Right lobe of liver (tissue), 6 donors: ENCODE measurements at regions not wholly inside any gene's neighbourhood (a gene's known extent, or its start where the extent isn't known, plus 50 kb on each side); places are given as distances from the start of the nearest gene placed in this dataset.

Experiments
- ATAC-seq, 4 donors: fragments of 200-7000 bp; cut with Tn5 transposase; one replicate each; pipeline ENCODE4 v1.9.1; 2020; ENCODE audit warnings: mild to moderate bottlenecking in 4 of 4, moderate library complexity in 4 of 4
- DNase-seq, 3 donors: peaks; one replicate each; pipeline ENCODE4 v3.0.0-alpha.2; 2020
- H3K27ac ChIP-seq, 3 donors: fragments of 200-600 bp; one replicate each; pipeline ENCODE4 v1.8.0; 2022
- H3K27me3 ChIP-seq, 2 donors: fragments of 200-600 bp; one replicate each; pipeline ENCODE4 v1.8.0; 2022
- H3K36me3 ChIP-seq, 4 donors: fragments of 200-600 bp; sonication (generic) in 1 of 4; one replicate each; pipeline versions ENCODE4 v1.5.1 to v1.8.0; 2017 to 2022; ENCODE audit warnings: control low read depth in 1 of 4
- H3K4me1 ChIP-seq, 4 donors: fragments of 200-600 bp; sonication (generic) in 1 of 4; one replicate each; pipeline versions ENCODE4 v1.5.1 to v1.8.0; 2017 to 2022; ENCODE audit warnings: control low read depth in 1 of 4
- H3K4me3 ChIP-seq, 3 donors: fragments of 200-600 bp; one replicate each; pipeline ENCODE4 v1.8.0; 2022
- H3K9me3 ChIP-seq, 4 donors: fragments of 200-600 bp; sonication (generic) in 1 of 4; one replicate each; pipeline versions ENCODE4 v1.5.1 to v1.8.0; 2017 to 2022; ENCODE audit warnings: control low read depth in 1 of 4
- CTCF ChIP-seq, 4 donors: fragments of 200-600 bp in 3 of 4; fragments of 450-650 bp in 1 of 4; IDR thresholded peaks; one replicate each; pipeline versions ENCODE4 v1.5.1 to v1.8.0; 2016 to 2022; ENCODE audit warnings: antibody characterized with exemption in 4 of 4, mild to moderate bottlenecking in 2 of 4
- POLR2A ChIP-seq: fragments of 450-650 bp; IDR thresholded peaks from one replicate; pipeline ENCODE4 v1.6.1; 2017; ENCODE audit warnings: antibody characterized with exemption, mild to moderate bottlenecking
- WGBS: methylation state at CpG from one replicate; pipeline ENCODE4 v1.1.6; 2018; ENCODE audit warnings: low coverage, low lambda C conversion rate; ENCODE audit not compliant: insufficient coverage; ENCODE audit errors: missing lambda C conversion rate; 5-methylcytosine and 5-hydroxymethylcytosine counted together
- intact Hi-C, 2 donors: fragments of 100-400 bp; cut with DNase I; formaldehyde crosslinking; loops; one replicate each; pipeline versions ENCODE4 v1.11.2 to v1.14.1; 2022
- donor health status: DM: no; HTN: yes; CAD: no.
- donor health status: DM: no; HTN: no; CAD: no.
- donor health status: DM: no; HTN: no; CAD: no.
- donor health status: DM: no; HTN: yes; CAD: no.
- donor health status: DM: no; HTN: yes; CAD: no.

- H3K27ac ChIP-seq: no peak overlapping the region
- intact Hi-C loops: no loop called here
- WGBS: 49% methylated on average over 3 of the region's 6 CpGs
- H3K36me3 ChIP-seq: no peaks in the 10 kb centered on the region
- TF ChIP-seq POLR2A: no peak
- no peak for TF ChIP-seq CTCF (IDR thresholded peaks at IDR 0.05)
- no peaks in the 10 kb centered on the region for H3K4me1 ChIP-seq
- no peak overlapping the region for H3K4me3 ChIP-seq
- no peaks in the 10 kb centered on the region for H3K27me3 ChIP-seq
- DNase-seq (no peak), ATAC-seq (no peak)
- no peaks in the 10 kb centered on the region for H3K9me3 ChIP-seq
Measured at GRCh38 chr3:40872258-40872920, 326.9 kb upstream of the CTNNB1 start.

DNA sequence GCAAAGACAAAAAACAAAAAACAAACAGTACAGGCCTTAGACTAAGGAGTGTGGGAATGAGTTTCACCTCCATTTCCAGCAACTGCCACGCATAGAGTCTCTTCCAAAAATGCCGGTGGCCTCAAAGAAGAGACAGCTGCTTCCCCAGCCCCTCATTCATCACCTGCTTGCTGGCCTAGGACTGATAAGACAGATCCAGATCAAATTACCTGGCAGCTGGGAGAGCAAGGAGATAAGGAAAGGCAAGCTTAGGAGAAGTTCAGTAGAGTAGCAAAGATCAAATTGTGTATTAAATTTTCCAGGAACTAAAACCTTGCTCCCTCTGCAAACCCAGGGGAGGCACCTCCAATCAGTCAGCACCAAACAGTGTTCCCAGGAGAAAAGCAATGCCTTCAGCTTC, 325.8 kb upstream of the CTNNB1 start:
- no peak for ATAC-seq
- H3K27ac ChIP-seq: no peak overlapping the region
- DNase-seq: no peak
- intact Hi-C loops: no loop called here
- H3K36me3 ChIP-seq: no peaks in the 10 kb centered on the region
- peaks cover 0 to 6% (median 3%) of the 10 kb centered on the region in 4 donors for H3K4me1 ChIP-seq
- H3K9me3 ChIP-seq: no peaks in the 10 kb centered on the region
- no peaks in the 10 kb centered on the region for H3K27me3 ChIP-seq
- WGBS: 58% methylated on average over 2 of the region's 2 CpGs
- no peak overlapping the region for H3K4me3 ChIP-seq
- TF ChIP-seq POLR2A (no peak), CTCF (IDR thresholded peaks at IDR 0.05) (no peak)

DNA sequence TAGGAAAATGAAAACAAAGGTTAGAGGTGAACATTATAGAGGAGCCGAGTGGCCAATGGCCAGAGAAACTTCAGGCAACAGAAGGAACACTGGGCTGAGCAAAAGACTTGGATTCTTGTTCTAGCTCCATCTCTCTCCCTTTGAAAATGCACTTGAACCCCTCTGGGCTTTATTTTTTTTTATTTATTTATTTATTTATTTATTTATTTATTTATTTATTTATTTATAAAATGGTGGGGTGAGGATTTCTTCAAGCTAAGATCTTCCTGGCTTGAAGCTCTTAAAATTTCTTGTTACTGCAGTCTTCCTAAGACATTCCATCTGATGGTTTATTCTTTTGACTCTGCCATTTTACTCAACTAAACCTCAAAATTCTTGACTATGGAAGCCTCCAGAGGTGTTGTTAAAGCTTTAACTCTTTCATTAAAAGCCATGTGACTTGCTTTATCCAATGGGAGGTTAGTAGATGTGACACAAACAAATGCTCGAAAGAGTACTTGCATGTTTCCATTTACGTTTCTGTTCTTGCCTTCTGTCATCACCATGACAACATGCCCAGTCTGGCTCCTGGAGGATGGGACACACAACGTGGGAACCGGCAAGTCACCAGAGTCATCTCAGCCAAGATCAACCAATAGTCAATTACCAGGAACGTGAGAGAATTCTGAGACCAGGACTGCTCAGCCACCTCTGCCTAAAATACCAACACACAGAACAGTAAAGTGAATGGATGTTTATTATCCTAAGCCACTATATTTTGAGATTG, 325.2 kb upstream of the CTNNB1 start:
- TF ChIP-seq CTCF (IDR thresholded peaks at IDR 0.05): no peak
- no peak overlapping the region for H3K27ac ChIP-seq
- H3K4me1 ChIP-seq: peaks cover 0 to 10% (median 4%) of the 10 kb centered on the region in 4 donors
- intact Hi-C loops: no loop called here
- no peak for ATAC-seq
- H3K27me3 ChIP-seq: no peaks in the 10 kb centered on the region
- H3K36me3 ChIP-seq: no peaks in the 10 kb centered on the region
- H3K4me3 ChIP-seq: no peak overlapping the region
- no peak for DNase-seq
- WGBS: 91% methylated on average over 6 of the region's 6 CpGs
- H3K9me3 ChIP-seq: no peaks in the 10 kb centered on the region

DNA sequence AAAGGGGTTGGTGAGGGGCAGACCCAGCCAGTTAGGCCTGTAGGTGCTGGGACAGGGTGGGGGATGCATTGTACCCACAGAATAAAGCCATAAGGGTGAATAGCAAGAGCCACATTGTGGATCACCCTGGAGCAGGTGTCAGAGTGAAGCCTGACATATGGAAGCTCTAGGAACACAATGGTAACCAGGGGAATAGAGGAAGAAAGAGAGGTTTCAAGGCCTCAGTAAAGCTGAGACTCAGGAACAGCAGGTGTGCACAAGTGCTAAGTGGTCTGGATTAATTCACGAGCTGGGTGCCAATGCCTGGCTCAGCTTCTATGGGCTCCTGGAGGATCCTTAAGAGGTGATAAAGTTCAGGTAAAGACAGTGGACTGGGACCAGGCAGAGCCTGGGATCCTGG, 323.7 kb upstream of the CTNNB1 start:
- Histone ChIP-seq H3K27me3 (no peaks in the 10 kb centered on the region), H3K4me3 (no peak overlapping the region), H3K27ac (no peak overlapping the region), H3K4me1 (peaks cover 0 to 10% (median 4%) of the 10 kb centered on the region in 4 donors), H3K36me3 (no peaks in the 10 kb centered on the region), H3K9me3 (no peaks in the 10 kb centered on the region)
- no peak for TF ChIP-seq POLR2A
- TF ChIP-seq CTCF (IDR thresholded peaks at IDR 0.05): no peak
- ATAC-seq: no peak
- WGBS: 100% methylated on average over 1 of the region's 1 CpG
- intact Hi-C loops: no loop called here
- no peak for DNase-seq
